Sigmoid colon (tissue), 6 donors: ENCODE measurements at regions not wholly inside any gene's neighbourhood (a gene's known extent, or its start where the extent isn't known, plus 50 kb on each side); places are given as distances from the start of the nearest gene placed in this dataset.

Source experiments
- DNase-seq: peaks from one replicate; pipeline ENCODE4 v3.0.0-alpha.2; 2019
- H3K27ac ChIP-seq, 4 donors: fragments of 200-600 bp; sonication (generic); one replicate each; pipeline ENCODE4 v1.5.1; 2016 to 2019; ENCODE audit warnings: mild to moderate bottlenecking in 1 of 4
- H3K27me3 ChIP-seq, 3 donors: fragments of 200-600 bp; sonication (generic); one replicate each; pipeline ENCODE4 v1.5.1; 2019; ENCODE audit warnings: mild to moderate bottlenecking in 1 of 3
- H3K36me3 ChIP-seq, 4 donors: fragments of 200-600 bp; sonication (generic); one replicate each; pipeline ENCODE4 v1.5.1; 2016 to 2019
- H3K4me1 ChIP-seq, 4 donors: fragments of 200-600 bp; sonication (generic); one replicate each; pipeline ENCODE4 v1.5.1; 2017 to 2019
- H3K4me3 ChIP-seq, 4 donors: fragments of 200-600 bp; sonication (generic); one replicate each; pipeline ENCODE4 v1.5.1; 2017 to 2019; ENCODE audit warnings: mild to moderate bottlenecking in 2 of 4, moderate library complexity in 1 of 4
- H3K9me3 ChIP-seq, 4 donors: fragments of 200-600 bp in 3 of 4; sonication (generic) in 3 of 4; one replicate each; pipeline versions ENCODE4 v1.5.1 to v1.6.1; 2013 to 2019
- CTCF ChIP-seq, 4 experiments: fragments of 450-650 bp in 3 of 4; fragments of 200-600 bp in 1 of 4; IDR thresholded peaks; one replicate each; pipeline ENCODE4 v1.5.1; 2016 to 2019; ENCODE audit warnings: antibody characterized with exemption in 4 of 4, mild to moderate bottlenecking in 3 of 4, moderate library complexity in 2 of 4
- EP300 ChIP-seq, 4 donors: sonication (generic); formaldehyde crosslinking; IDR thresholded peaks; one replicate each; pipeline ENCODE4 v1.6.1; 2017; ENCODE audit warnings: antibody characterized with exemption in 4 of 4
- POLR2A ChIP-seq, 2 donors: fragments of 450-650 bp; IDR thresholded peaks; one replicate each; pipeline ENCODE4 v1.6.1; 2016; ENCODE audit warnings: antibody characterized with exemption in 2 of 2, mild to moderate bottlenecking in 2 of 2, moderate library complexity in 2 of 2
- POLR2AphosphoS5 ChIP-seq, 4 donors: sonication (generic); formaldehyde crosslinking; IDR thresholded peaks; one replicate each; pipeline ENCODE4 v1.6.1; 2017; ENCODE audit warnings: antibody characterized with exemption in 4 of 4
- WGBS, 2 donors: extraction: QIAGEN DNeasy Blood & Tissue Kit; methylation state at CpG; one replicate each; pipeline ENCODE4 v1.1.7; 2013; 5-methylcytosine and 5-hydroxymethylcytosine counted together
- intact Hi-C: fragments of 100-400 bp; cut with DNase I; formaldehyde crosslinking; loops from one replicate; pipeline ENCODE4 v1.15.1; 2023
- donor health status: healthy with polysubstance abuse.
- donor health status: healthy.

- no peaks in the 10 kb centered on the region for H3K9me3 ChIP-seq
- intact Hi-C loops = no loop called here
- no peak overlapping the region for H3K4me3 ChIP-seq
- no peaks in the 10 kb centered on the region for H3K4me1 ChIP-seq
- no peak overlapping the region for H3K27ac ChIP-seq
- no peak for TF ChIP-seq POLR2AphosphoS5 (IDR thresholded peaks at IDR 0.05)
- TF ChIP-seq POLR2A (IDR thresholded peaks at IDR 0.05) = no peak
- TF ChIP-seq EP300 (IDR thresholded peaks at IDR 0.05) = no peak
- no peak for TF ChIP-seq CTCF (IDR thresholded peaks at IDR 0.05)
- 78 to 92% methylated on average over 1 of the region's 1 CpG for WGBS, 2 donors
- no peak for DNase-seq
- H3K27me3 ChIP-seq = no peaks in the 10 kb centered on the region
- no peaks in the 10 kb centered on the region for H3K36me3 ChIP-seq
Observed at GRCh38 chr1:41995441-41996130, 76.9 kb upstream of the HIVEP3 start.

- no peak overlapping the region for H3K4me3 ChIP-seq
- H3K27ac ChIP-seq = no peak overlapping the region
- H3K27me3 ChIP-seq = no peaks in the 10 kb centered on the region
- TF ChIP-seq POLR2A (IDR thresholded peaks at IDR 0.05) = no peak
- TF ChIP-seq POLR2AphosphoS5 (IDR thresholded peaks at IDR 0.05) = no peak
- TF ChIP-seq EP300 (IDR thresholded peaks at IDR 0.05) = no peak
- no peak for TF ChIP-seq CTCF (IDR thresholded peaks at IDR 0.05)
- H3K36me3 ChIP-seq = no peaks in the 10 kb centered on the region
- no peaks in the 10 kb centered on the region for H3K9me3 ChIP-seq
- DNase-seq = no peak
- 93 to 96% methylated on average over 5 of the region's 5 CpGs for WGBS, 2 donors
- no peaks in the 10 kb centered on the region for H3K4me1 ChIP-seq
- intact Hi-C loops = no loop called here
Observed at GRCh38 chr1:41994195-41994894, 75.6 kb upstream of the HIVEP3 start.

GRCh38 chr1:41983451-41983850 lies 64.7 kb upstream of the HIVEP3 start:
- intact Hi-C loops = no loop called here
- Histone ChIP-seq H3K27me3 (no peaks in the 10 kb centered on the region), H3K9me3 (no peaks in the 10 kb centered on the region), H3K27ac (no peak overlapping the region), H3K4me3 (no peak overlapping the region), H3K36me3 (no peaks in the 10 kb centered on the region), H3K4me1 (no peaks in the 10 kb centered on the region)
- WGBS, 2 donors = 94 to 97% methylated on average over 3 of the region's 3 CpGs
- TF ChIP-seq EP300 (IDR thresholded peaks at IDR 0.05) (no peak), POLR2AphosphoS5 (IDR thresholded peaks at IDR 0.05) (no peak), POLR2A (IDR thresholded peaks at IDR 0.05) (no peak)
- DNase-seq = no peak

GRCh38 chr1:41981796-41982195 lies 63.1 kb upstream of the HIVEP3 start:
- 71 to 81% methylated on average over 3 of the region's 3 CpGs for WGBS, 2 donors
- Histone ChIP-seq H3K27me3 (no peaks in the 10 kb centered on the region), H3K9me3 (no peaks in the 10 kb centered on the region), H3K4me1 (no peaks in the 10 kb centered on the region), H3K4me3 (no peak overlapping the region), H3K36me3 (no peaks in the 10 kb centered on the region), H3K27ac (no peak overlapping the region)
- intact Hi-C loops = no loop called here
- DNase-seq = no peak
- no peak for TF ChIP-seq POLR2A (IDR thresholded peaks at IDR 0.05)
- TF ChIP-seq CTCF (IDR thresholded peaks at IDR 0.05) = no peak
- no peak for TF ChIP-seq POLR2AphosphoS5 (IDR thresholded peaks at IDR 0.05)
- no peak for TF ChIP-seq EP300 (IDR thresholded peaks at IDR 0.05)

GRCh38 chr1:41980827-41981653 lies 62.3 kb upstream of the HIVEP3 start:
- Histone ChIP-seq H3K36me3 (no peaks in the 10 kb centered on the region), H3K27me3 (no peaks in the 10 kb centered on the region), H3K27ac (no peak overlapping the region), H3K4me3 (no peak overlapping the region), H3K4me1 (no peaks in the 10 kb centered on the region), H3K9me3 (no peaks in the 10 kb centered on the region)
- TF ChIP-seq POLR2A (IDR thresholded peaks at IDR 0.05) (no peak), CTCF (IDR thresholded peaks at IDR 0.05) (no peak), EP300 (IDR thresholded peaks at IDR 0.05) (no peak), POLR2AphosphoS5 (IDR thresholded peaks at IDR 0.05) (no peak)
- no peak for DNase-seq
- intact Hi-C loops = no loop called here
- 54 to 68% methylated on average over 12 of the region's 12 CpGs for WGBS, 2 donors
